ENCODE measurements at regions not wholly inside any gene's neighbourhood (a gene's known extent, or its start where the extent isn't known, plus 50 kb on each side); places are given as distances from the start of the nearest gene placed in this dataset.

GRCh38 chr4:184322328-184323025 lies 104.8 kb upstream of the ENPP6 start:
- TF ChIP-seq CTCF (IDR thresholded peaks at IDR 0.05; ENCODE audit: extremely low read depth, missing control alignments) = no peak
- DNase-seq (ENCODE audit: low spot score) = no peak

GRCh38 chr4:184320631-184321030 lies 103.0 kb upstream of the ENPP6 start:
- DNase-seq (ENCODE audit: low spot score) = no peak
- no peak for TF ChIP-seq CTCF (IDR thresholded peaks at IDR 0.05; ENCODE audit: extremely low read depth, missing control alignments)

DNA sequence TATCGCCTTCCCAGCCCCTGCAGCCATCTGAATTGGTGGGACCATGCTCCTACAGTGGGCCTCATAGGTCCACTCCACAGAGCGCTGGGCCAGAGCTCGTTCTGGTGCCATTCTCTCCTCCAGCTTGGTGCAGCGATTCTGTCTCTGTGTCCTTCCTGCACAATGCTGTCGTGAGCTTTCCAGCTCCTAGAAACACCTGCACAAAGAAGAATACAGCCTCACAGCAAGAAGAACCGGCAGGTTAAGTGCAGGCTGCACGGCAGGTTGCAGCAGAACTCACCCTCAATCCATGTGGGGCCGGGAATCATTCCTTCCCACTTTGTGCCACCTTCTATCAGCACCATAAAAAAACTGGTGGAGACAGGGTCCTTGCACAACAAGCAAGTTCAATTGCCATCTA lies 101.2 kb upstream of the ENPP6 start:
- no peak for DNase-seq (ENCODE audit: low spot score)
- no peak for TF ChIP-seq CTCF (IDR thresholded peaks at IDR 0.05; ENCODE audit: extremely low read depth, missing control alignments)

DNA sequence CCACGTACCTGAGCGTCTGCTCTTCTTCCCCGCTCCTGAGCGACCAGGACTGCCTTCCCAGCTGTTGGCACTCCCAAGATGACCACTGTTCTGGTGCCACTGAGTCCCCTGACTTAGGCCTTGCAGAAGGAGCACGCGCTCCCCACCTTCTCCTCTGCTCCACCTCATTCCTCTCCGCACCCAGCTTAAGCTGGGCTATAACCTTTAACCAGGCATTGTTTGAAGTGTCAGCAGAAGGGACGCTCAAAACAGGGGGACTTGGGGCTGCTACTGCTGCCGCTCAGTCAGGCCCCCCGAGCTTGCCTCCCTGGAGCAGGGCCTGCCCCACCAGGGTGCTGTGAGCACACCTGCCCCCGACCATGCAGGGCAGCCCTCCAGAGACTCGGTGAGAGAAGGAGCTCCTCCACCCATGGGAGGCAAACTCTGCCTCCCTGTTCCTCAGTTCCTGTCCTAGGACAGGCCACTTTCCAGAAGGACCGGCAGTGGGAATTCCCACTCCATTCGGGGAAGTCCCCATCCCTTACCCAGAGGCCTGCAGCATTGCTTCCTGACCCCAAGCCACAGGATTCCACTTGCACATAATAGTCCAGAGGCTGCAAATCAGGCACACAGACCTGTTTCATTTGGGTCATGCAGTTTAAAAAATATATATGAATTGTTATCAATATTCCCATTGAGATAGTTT lies 99.7 kb upstream of the ENPP6 start:
- DNase-seq (ENCODE audit: low spot score) = no peak
- no peak for TF ChIP-seq CTCF (IDR thresholded peaks at IDR 0.05; ENCODE audit: extremely low read depth, missing control alignments)

GRCh38 chr4:184316821-184317220 lies 99.1 kb upstream of the ENPP6 start:
- DNase-seq (ENCODE audit: low spot score) = no peak
- TF ChIP-seq CTCF (IDR thresholded peaks at IDR 0.05; ENCODE audit: extremely low read depth, missing control alignments) = no peak

DNA sequence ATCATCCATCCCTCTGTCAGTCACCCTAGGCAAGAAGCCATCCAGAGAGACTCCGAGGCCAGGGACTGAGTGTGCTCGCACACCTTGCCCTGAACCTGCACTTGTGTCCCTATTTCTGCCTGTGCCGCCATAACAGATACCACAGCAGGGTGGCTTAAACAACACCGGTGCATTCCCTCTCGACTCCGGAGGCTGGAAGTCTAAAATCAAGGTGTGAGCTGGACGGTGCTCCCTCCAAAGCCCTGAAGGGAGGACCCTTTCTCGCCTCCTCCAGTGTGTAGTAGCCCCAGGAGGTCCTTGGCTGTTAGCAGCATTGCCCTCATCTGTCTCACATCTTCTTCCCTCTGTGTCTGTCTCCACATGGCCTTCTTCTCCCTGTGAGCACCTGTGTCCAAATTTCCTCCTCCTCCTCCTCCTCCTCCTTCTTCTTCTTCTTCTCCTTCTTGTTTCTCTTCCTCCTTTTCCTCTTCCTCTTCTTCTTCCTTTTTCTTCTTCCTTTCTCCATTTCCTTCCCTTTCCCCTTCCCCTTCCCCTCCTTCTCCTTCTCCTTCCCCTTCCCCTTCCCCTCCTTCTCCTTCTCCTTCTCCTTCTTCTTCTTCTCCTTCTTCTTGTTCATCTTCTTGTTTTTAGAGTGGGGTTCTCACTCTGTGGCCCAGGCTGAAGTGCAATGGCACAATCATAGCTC lies 98.1 kb upstream of the ENPP6 start:
- DNase-seq (ENCODE audit: low spot score) = no peak
- TF ChIP-seq CTCF (IDR thresholded peaks at IDR 0.05; ENCODE audit: extremely low read depth, missing control alignments) = no peak
